GM10266 (cell line): ENCODE measurements at regions not wholly inside any gene's neighbourhood (a gene's known extent, or its start where the extent isn't known, plus 50 kb on each side); places are given as distances from the start of the nearest gene placed in this dataset.
A peak's percentile ranks its signal among the peaks of the same experiment; 100 is the strongest.
"Not testable (repeated sequence)": the region's sequence is repeated elsewhere in the genome, so short reads cannot be mapped to it uniquely, and the experiment has no call there.

Experiments used
- DNase-seq: peaks from one replicate; pipeline ENCODE4 v3.0.0; 2012; ENCODE audit errors: extremely low spot score
- CTCF ChIP-seq: IDR thresholded peaks from 2 replicates; pipeline ENCODE4 v1.5.1; 2012; ENCODE audit warnings: mild to moderate bottlenecking, low read depth; ENCODE audit not compliant: control insufficient read depth, insufficient read depth; ENCODE audit errors: missing control alignments

- TF ChIP-seq CTCF: no peak
- no peak for DNase-seq
These were observed 162.4 kb downstream of the C12orf75 start for GRCh38 chr12:105492591-105493545.

GRCh38 chr12:105499205-105499604, 168.7 kb downstream of the C12orf75 start:
- no peak for TF ChIP-seq CTCF
- DNase-seq: no peak

GRCh38 chr12:105500676-105501075, 170.2 kb downstream of the C12orf75 start:
- DNase-seq: not testable (repeated sequence)

GRCh38 chr12:105502426-105502930, 172.0 kb downstream of the C12orf75 start:
- no peak for TF ChIP-seq CTCF

GRCh38 chr12:105503619-105504018, 173.1 kb downstream of the C12orf75 start:
- no peak for DNase-seq
- no peak for TF ChIP-seq CTCF

More at GRCh38 chr12:105502426-105502930, 172.0 kb downstream of the C12orf75 start:
- no peak for DNase-seq

- peak; percentile 6 for TF ChIP-seq CTCF
- peak; percentile 16 for DNase-seq
These were observed 173.8 kb downstream of the C12orf75 start for GRCh38 chr12:105504286-105504685.

- DNase-seq: no peak
- TF ChIP-seq CTCF: no peak
These were observed 176.3 kb downstream of the C12orf75 start for GRCh38 chr12:105506678-105507310.
